Mesothelial cell of epicardium (in vitro differentiated cells): ENCODE measurements at regions not wholly inside any gene's neighbourhood (a gene's known extent, or its start where the extent isn't known, plus 50 kb on each side); places are given as distances from the start of the nearest gene placed in this dataset.

Experiments
- DNase-seq, 2 experiments: peaks; one replicate each; pipeline ENCODE4 v3.0.0; 2021; ENCODE audit warnings: low spot score in 2 of 2; ENCODE audit not compliant: unreplicated experiment in 2 of 2
- H3K27ac Mint-ChIP-seq: 2 replicates; pipeline ENCODE4 v1.8.0; 2021; ENCODE audit warnings: mixed read lengths
- H3K27me3 Mint-ChIP-seq: 2 replicates; pipeline ENCODE4 v1.8.0; 2021; ENCODE audit warnings: low read depth, mixed read lengths
- H3K36me3 Mint-ChIP-seq: 2 replicates; pipeline ENCODE4 v1.8.0; 2021; ENCODE audit warnings: mixed read lengths
- H3K4me1 Mint-ChIP-seq: 2 replicates; pipeline ENCODE4 v1.8.0; 2021; ENCODE audit warnings: mixed read lengths
- H3K4me3 Mint-ChIP-seq: 2 replicates; pipeline ENCODE4 v1.8.0; 2021; ENCODE audit warnings: mild to moderate bottlenecking, moderate library complexity, mixed read lengths
- H3K9me3 Mint-ChIP-seq: 2 replicates; pipeline ENCODE4 v1.8.0; 2021; ENCODE audit warnings: mixed read lengths
- CTCF ChIP-seq: fragments of 200-600 bp; sonication (generic); IDR thresholded peaks from one replicate; pipeline ENCODE4 v1.5.0; 2021; ENCODE audit warnings: antibody characterized with exemption; ENCODE audit not compliant: unreplicated experiment

- no peak for DNase-seq
- Mint-ChIP-seq H3K4me1 (no peaks in the 10 kb centered on the region), H3K36me3 (no peaks in the 10 kb centered on the region), H3K9me3 (no peaks in the 10 kb centered on the region), H3K4me3 (no peak overlapping the region), H3K27ac (no peak overlapping the region), H3K27me3 (peaks cover 45% of the 10 kb centered on the region)
- TF ChIP-seq CTCF: no peak
These were observed 59.9 kb upstream of the LINGO1 start for GRCh38 chr15:77692614-77693013.

- no peak overlapping the region for H3K4me3 Mint-ChIP-seq
- DNase-seq: no peak
- H3K4me1 Mint-ChIP-seq: no peaks in the 10 kb centered on the region
- no peak overlapping the region for H3K27ac Mint-ChIP-seq
- no peaks in the 10 kb centered on the region for H3K36me3 Mint-ChIP-seq
- no peaks in the 10 kb centered on the region for H3K9me3 Mint-ChIP-seq
- no peak for TF ChIP-seq CTCF
- peaks cover 44% of the 10 kb centered on the region for H3K27me3 Mint-ChIP-seq
These were observed 58.9 kb upstream of the LINGO1 start for GRCh38 chr15:77691607-77692006.

- no peak overlapping the region for H3K4me3 Mint-ChIP-seq
- DNase-seq: no peak
- H3K27me3 Mint-ChIP-seq: peaks cover 44% of the 10 kb centered on the region
- TF ChIP-seq CTCF: no peak
- no peaks in the 10 kb centered on the region for H3K9me3 Mint-ChIP-seq
- no peaks in the 10 kb centered on the region for H3K4me1 Mint-ChIP-seq
- no peaks in the 10 kb centered on the region for H3K36me3 Mint-ChIP-seq
- H3K27ac Mint-ChIP-seq: no peak overlapping the region
These were observed 57.1 kb upstream of the LINGO1 start for GRCh38 chr15:77689821-77690220.

- Mint-ChIP-seq H3K4me3 (no peak overlapping the region), H3K9me3 (no peaks in the 10 kb centered on the region), H3K27ac (no peak overlapping the region), H3K4me1 (no peaks in the 10 kb centered on the region), H3K27me3 (peaks cover 41% of the 10 kb centered on the region), H3K36me3 (no peaks in the 10 kb centered on the region)
- TF ChIP-seq CTCF: no peak
- DNase-seq: no peak
These were observed 56.0 kb upstream of the LINGO1 start for GRCh38 chr15:77688693-77689092.

GRCh38 chr15:77688266-77688665 is 55.6 kb upstream of the LINGO1 start:
- Mint-ChIP-seq H3K36me3 (no peaks in the 10 kb centered on the region), H3K9me3 (peaks cover 2% of the 10 kb centered on the region), H3K4me3 (no peak overlapping the region), H3K27ac (no peak overlapping the region), H3K4me1 (no peaks in the 10 kb centered on the region), H3K27me3 (peaks cover 40% of the 10 kb centered on the region)
- DNase-seq: no peak
- TF ChIP-seq CTCF: no peak
